ENCODE measurements at regions not wholly inside any gene's neighbourhood (a gene's known extent, or its start where the extent isn't known, plus 50 kb on each side); places are given as distances from the start of the nearest gene placed in this dataset.
"Not testable (repeated sequence)": the region's sequence is repeated elsewhere in the genome, so short reads cannot be mapped to it uniquely, and the experiment has no call there.

DNA sequence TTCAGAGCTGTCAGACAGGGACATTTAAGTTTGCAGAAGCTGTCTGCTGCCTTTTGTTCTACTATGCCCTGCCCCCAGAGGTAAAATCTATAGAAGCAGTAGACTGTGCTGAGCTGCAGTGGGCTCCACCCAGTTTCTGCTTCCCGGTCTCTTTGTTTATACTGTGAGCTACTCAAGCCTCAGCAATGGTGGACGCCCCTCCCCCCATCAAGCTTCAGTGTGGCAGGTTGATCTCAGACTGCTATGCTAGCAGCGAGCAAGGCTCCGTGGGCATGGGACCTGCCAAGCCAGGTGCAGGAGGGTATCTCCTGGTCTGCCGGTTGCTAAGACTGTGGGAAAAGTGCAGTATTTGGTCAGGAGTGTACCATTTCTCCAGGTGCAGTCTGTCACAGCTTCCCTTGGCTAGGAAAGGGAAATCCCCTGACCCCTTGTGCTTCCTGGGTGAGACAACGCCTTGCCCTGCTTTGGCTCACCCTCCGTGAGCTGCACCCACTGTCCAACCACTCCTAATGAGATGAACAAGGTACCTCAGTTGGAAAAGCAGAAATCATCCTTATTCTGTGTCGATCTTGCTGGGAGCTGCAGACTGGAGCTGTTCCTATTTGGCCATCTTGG lies 692.2 kb downstream of the UTRN start:
- TF ChIP-seq, protein P1, sequence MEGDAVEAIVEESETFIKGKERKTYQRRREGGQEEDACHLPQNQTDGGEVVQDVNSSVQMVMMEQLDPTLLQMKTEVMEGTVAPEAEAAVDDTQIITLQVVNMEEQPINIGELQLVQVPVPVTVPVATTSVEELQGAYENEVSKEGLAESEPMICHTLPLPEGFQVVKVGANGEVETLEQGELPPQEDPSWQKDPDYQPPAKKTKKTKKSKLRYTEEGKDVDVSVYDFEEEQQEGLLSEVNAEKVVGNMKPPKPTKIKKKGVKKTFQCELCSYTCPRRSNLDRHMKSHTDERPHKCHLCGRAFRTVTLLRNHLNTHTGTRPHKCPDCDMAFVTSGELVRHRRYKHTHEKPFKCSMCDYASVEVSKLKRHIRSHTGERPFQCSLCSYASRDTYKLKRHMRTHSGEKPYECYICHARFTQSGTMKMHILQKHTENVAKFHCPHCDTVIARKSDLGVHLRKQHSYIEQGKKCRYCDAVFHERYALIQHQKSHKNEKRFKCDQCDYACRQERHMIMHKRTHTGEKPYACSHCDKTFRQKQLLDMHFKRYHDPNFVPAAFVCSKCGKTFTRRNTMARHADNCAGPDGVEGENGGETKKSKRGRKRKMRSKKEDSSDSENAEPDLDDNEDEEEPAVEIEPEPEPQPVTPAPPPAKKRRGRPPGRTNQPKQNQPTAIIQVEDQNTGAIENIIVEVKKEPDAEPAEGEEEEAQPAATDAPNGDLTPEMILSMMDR (conservative IDR thresholded peaks at IDR 0.05), result not testable (repeated sequence)
- TF ChIP-seq ZFX (IDR thresholded peaks at IDR 0.05), result not testable (repeated sequence)

Measured in C4-2B (cell line).